ENCODE measurements at regions not wholly inside any gene's neighbourhood (a gene's known extent, or its start where the extent isn't known, plus 50 kb on each side); places are given as distances from the start of the nearest gene placed in this dataset.

- DNase-seq (no peak), ATAC-seq (no peak)
- H3K9me3 Mint-ChIP-seq, result no peaks in the 10 kb centered on the region
- H3K4me3 Mint-ChIP-seq, result no peak overlapping the region
- no peak overlapping the region for H3K27ac Mint-ChIP-seq
- H3K4me1 Mint-ChIP-seq, result no peaks in the 10 kb centered on the region
- no peaks in the 10 kb centered on the region for H3K27me3 Mint-ChIP-seq
Measured at GRCh38 chr4:11768251-11768972, 339.7 kb upstream of the HS3ST1 start.

- ATAC-seq, result no peak
Measured at GRCh38 chr4:11765849-11766453, 337.3 kb upstream of the HS3ST1 start.

GRCh38 chr4:11748164-11748872, 319.6 kb upstream of the HS3ST1 start:
- Mint-ChIP-seq H3K27me3 (peaks cover 10% of the 10 kb centered on the region), H3K4me3 (no peak overlapping the region), H3K4me1 (no peaks in the 10 kb centered on the region), H3K9me3 (peaks cover 4 to 5% of the 10 kb centered on the region in 2 donors), H3K27ac (no peak overlapping the region)
- ATAC-seq (no peak), DNase-seq (no peak)

More at GRCh38 chr4:11765849-11766453, 337.3 kb upstream of the HS3ST1 start:
- Mint-ChIP-seq H3K9me3 (no peaks in the 10 kb centered on the region), H3K4me1 (no peaks in the 10 kb centered on the region), H3K4me3 (no peak overlapping the region), H3K27me3 (no peaks in the 10 kb centered on the region), H3K27ac (no peak overlapping the region)
- DNase-seq, result no peak

- Mint-ChIP-seq H3K27ac (no peak overlapping the region), H3K9me3 (peaks cover 0 to 3% of the 10 kb centered on the region in 2 donors), H3K4me1 (no peaks in the 10 kb centered on the region), H3K4me3 (no peak overlapping the region), H3K27me3 (peaks cover 10% of the 10 kb centered on the region)
- ATAC-seq (no peak), DNase-seq (no peak)
Measured at GRCh38 chr4:11746734-11747133, 318.0 kb upstream of the HS3ST1 start.

GRCh38 chr4:11743976-11744375, 315.3 kb upstream of the HS3ST1 start:
- H3K4me3 Mint-ChIP-seq, result no peak overlapping the region
- ATAC-seq, result no peak
- no peak overlapping the region for H3K27ac Mint-ChIP-seq
- peaks cover 10% of the 10 kb centered on the region for H3K27me3 Mint-ChIP-seq
- no peak for DNase-seq
- H3K9me3 Mint-ChIP-seq, result no peaks in the 10 kb centered on the region
- no peaks in the 10 kb centered on the region for H3K4me1 Mint-ChIP-seq

- H3K27me3 Mint-ChIP-seq, result peaks cover 10% of the 10 kb centered on the region
- no peak overlapping the region for H3K4me3 Mint-ChIP-seq
- no peak for ATAC-seq
- H3K4me1 Mint-ChIP-seq, result no peaks in the 10 kb centered on the region
- no peaks in the 10 kb centered on the region for H3K9me3 Mint-ChIP-seq
- no peak for DNase-seq
- no peak overlapping the region for H3K27ac Mint-ChIP-seq
Measured at GRCh38 chr4:11743236-11743635, 314.5 kb upstream of the HS3ST1 start.

GRCh38 chr4:11741190-11741652, 312.5 kb upstream of the HS3ST1 start:
- ATAC-seq (no peak), DNase-seq (no peak)
- no peaks in the 10 kb centered on the region for H3K9me3 Mint-ChIP-seq
- H3K4me1 Mint-ChIP-seq, result no peaks in the 10 kb centered on the region
- H3K27ac Mint-ChIP-seq, result no peak overlapping the region
- no peak overlapping the region for H3K4me3 Mint-ChIP-seq
- H3K27me3 Mint-ChIP-seq, result peaks cover 10% of the 10 kb centered on the region

- no peak overlapping the region for H3K4me3 Mint-ChIP-seq
- H3K27me3 Mint-ChIP-seq, result peaks cover 2% of the 10 kb centered on the region
- no peak overlapping the region for H3K27ac Mint-ChIP-seq
- no peaks in the 10 kb centered on the region for H3K9me3 Mint-ChIP-seq
- no peak for DNase-seq
- no peaks in the 10 kb centered on the region for H3K4me1 Mint-ChIP-seq
- ATAC-seq, result no peak
Measured at GRCh38 chr4:11739992-11740391, 311.3 kb upstream of the HS3ST1 start.

GRCh38 chr4:11736978-11737377, 308.3 kb upstream of the HS3ST1 start:
- Mint-ChIP-seq H3K27me3 (no peaks in the 10 kb centered on the region), H3K4me1 (no peaks in the 10 kb centered on the region), H3K9me3 (no peaks in the 10 kb centered on the region), H3K27ac (no peak overlapping the region), H3K4me3 (no peak overlapping the region)
- ATAC-seq, result no peak
- no peak for DNase-seq

GRCh38 chr4:11735651-11736050, 307.0 kb upstream of the HS3ST1 start:
- H3K27me3 Mint-ChIP-seq, result no peaks in the 10 kb centered on the region
- no peaks in the 10 kb centered on the region for H3K4me1 Mint-ChIP-seq
- no peak overlapping the region for H3K27ac Mint-ChIP-seq
- H3K9me3 Mint-ChIP-seq, result no peaks in the 10 kb centered on the region
- no peak for ATAC-seq
- H3K4me3 Mint-ChIP-seq, result no peak overlapping the region
- DNase-seq, result no peak

GRCh38 chr4:11732155-11732554, 303.5 kb upstream of the HS3ST1 start:
- no peak overlapping the region for H3K27ac Mint-ChIP-seq
- no peak overlapping the region for H3K4me3 Mint-ChIP-seq
- H3K27me3 Mint-ChIP-seq, result no peaks in the 10 kb centered on the region
- H3K4me1 Mint-ChIP-seq, result no peaks in the 10 kb centered on the region
- DNase-seq (no peak), ATAC-seq (no peak)
- no peaks in the 10 kb centered on the region for H3K9me3 Mint-ChIP-seq

- DNase-seq (no peak), ATAC-seq (no peak)
- no peaks in the 10 kb centered on the region for H3K27me3 Mint-ChIP-seq
- H3K9me3 Mint-ChIP-seq, result no peaks in the 10 kb centered on the region
- H3K4me3 Mint-ChIP-seq, result no peak overlapping the region
- H3K27ac Mint-ChIP-seq, result no peak overlapping the region
- H3K4me1 Mint-ChIP-seq, result no peaks in the 10 kb centered on the region
Measured at GRCh38 chr4:11730545-11730944, 301.9 kb upstream of the HS3ST1 start.

- Mint-ChIP-seq H3K4me3 (no peak overlapping the region), H3K27ac (no peak overlapping the region), H3K27me3 (no peaks in the 10 kb centered on the region), H3K9me3 (no peaks in the 10 kb centered on the region), H3K4me1 (no peaks in the 10 kb centered on the region)
- DNase-seq (no peak), ATAC-seq (no peak)
Measured at GRCh38 chr4:11729548-11729947, 300.9 kb upstream of the HS3ST1 start.

- H3K4me3 Mint-ChIP-seq, result no peak overlapping the region
- no peak for DNase-seq
- H3K9me3 Mint-ChIP-seq, result no peaks in the 10 kb centered on the region
- ATAC-seq, result no peak
- no peaks in the 10 kb centered on the region for H3K27me3 Mint-ChIP-seq
- H3K27ac Mint-ChIP-seq, result no peak overlapping the region
- H3K4me1 Mint-ChIP-seq, result no peaks in the 10 kb centered on the region
Measured at GRCh38 chr4:11727903-11728564, 299.3 kb upstream of the HS3ST1 start.

GRCh38 chr4:11724731-11725130, 296.0 kb upstream of the HS3ST1 start:
- Mint-ChIP-seq H3K9me3 (no peaks in the 10 kb centered on the region), H3K4me3 (no peak overlapping the region), H3K27ac (no peak overlapping the region), H3K4me1 (no peaks in the 10 kb centered on the region), H3K27me3 (peaks cover 16% of the 10 kb centered on the region)
- ATAC-seq (no peak), DNase-seq (no peak)

GRCh38 chr4:11722223-11722622, 293.5 kb upstream of the HS3ST1 start:
- Mint-ChIP-seq H3K9me3 (no peaks in the 10 kb centered on the region), H3K27ac (no peak overlapping the region), H3K4me3 (no peak overlapping the region), H3K4me1 (no peaks in the 10 kb centered on the region), H3K27me3 (peaks cover 24% of the 10 kb centered on the region)
- DNase-seq (no peak), ATAC-seq (no peak)

Measured in stimulated activated naive CD8-positive, alpha-beta T cell treated with anti-CD3 and anti-CD28 coated beads, Interleukin-15, amount 100 ng/mL, for 72 hours (primary cell).